Vagina (tissue), 2 donors: ENCODE measurements at regions not wholly inside any gene's neighbourhood (a gene's known extent, or its start where the extent isn't known, plus 50 kb on each side); places are given as distances from the start of the nearest gene placed in this dataset.

Experiments
- POLR2A ChIP-seq, 2 donors: fragments of 450-650 bp; IDR thresholded peaks; one replicate each; pipeline ENCODE4 v1.6.1; 2017; ENCODE audit warnings: antibody characterized with exemption in 2 of 2, mild to moderate bottlenecking in 2 of 2, moderate library complexity in 2 of 2
- TF ChIP-seq, protein P1 (sequence below), 3 experiments: fragments of 450-650 bp in 2 of 3; fragments of 200-600 bp in 1 of 3; sonication (generic) in 1 of 3; IDR thresholded peaks; one replicate each; pipeline ENCODE4 v1.5.1; 2017 to 2019; ENCODE audit warnings: antibody characterized with exemption in 3 of 3, mild to moderate bottlenecking in 2 of 3, moderate library complexity in 2 of 3

GRCh38 chr5:56615361-56616153, 199.8 kb upstream of the MAP3K1 start:
- TF ChIP-seq, protein P1, sequence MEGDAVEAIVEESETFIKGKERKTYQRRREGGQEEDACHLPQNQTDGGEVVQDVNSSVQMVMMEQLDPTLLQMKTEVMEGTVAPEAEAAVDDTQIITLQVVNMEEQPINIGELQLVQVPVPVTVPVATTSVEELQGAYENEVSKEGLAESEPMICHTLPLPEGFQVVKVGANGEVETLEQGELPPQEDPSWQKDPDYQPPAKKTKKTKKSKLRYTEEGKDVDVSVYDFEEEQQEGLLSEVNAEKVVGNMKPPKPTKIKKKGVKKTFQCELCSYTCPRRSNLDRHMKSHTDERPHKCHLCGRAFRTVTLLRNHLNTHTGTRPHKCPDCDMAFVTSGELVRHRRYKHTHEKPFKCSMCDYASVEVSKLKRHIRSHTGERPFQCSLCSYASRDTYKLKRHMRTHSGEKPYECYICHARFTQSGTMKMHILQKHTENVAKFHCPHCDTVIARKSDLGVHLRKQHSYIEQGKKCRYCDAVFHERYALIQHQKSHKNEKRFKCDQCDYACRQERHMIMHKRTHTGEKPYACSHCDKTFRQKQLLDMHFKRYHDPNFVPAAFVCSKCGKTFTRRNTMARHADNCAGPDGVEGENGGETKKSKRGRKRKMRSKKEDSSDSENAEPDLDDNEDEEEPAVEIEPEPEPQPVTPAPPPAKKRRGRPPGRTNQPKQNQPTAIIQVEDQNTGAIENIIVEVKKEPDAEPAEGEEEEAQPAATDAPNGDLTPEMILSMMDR (IDR thresholded peaks at IDR 0.05): no peak
- no peak for TF ChIP-seq POLR2A (IDR thresholded peaks at IDR 0.05)
